GM19397 (cell line): ENCODE measurements at regions not wholly inside any gene's neighbourhood (a gene's known extent, or its start where the extent isn't known, plus 50 kb on each side); places are given as distances from the start of the nearest gene placed in this dataset.

Source experiments
- ATAC-seq: cut with Tn5 transposase; IDR thresholded peaks from one replicate; pipeline ENCODE4 v1.9.1; 2021; ENCODE audit warnings: mild to moderate bottlenecking, moderate library complexity; ENCODE audit not compliant: unreplicated experiment

GRCh38 chr1:188889166-188889565, 1588.5 kb downstream of the BRINP3 start:
- ATAC-seq, result no peak

- no peak for ATAC-seq
Observed at GRCh38 chr1:188891958-188892357, 1585.7 kb downstream of the BRINP3 start.

- ATAC-seq, result no peak
Observed at GRCh38 chr1:188895611-188896010, 1582.1 kb downstream of the BRINP3 start.

GRCh38 chr1:188903241-188903640, 1574.4 kb downstream of the BRINP3 start:
- no peak for ATAC-seq

- ATAC-seq, result no peak
Observed at GRCh38 chr1:188904201-188904600, 1573.5 kb downstream of the BRINP3 start.

- ATAC-seq, result no peak
Observed at GRCh38 chr1:188906921-188907641, 1570.6 kb downstream of the BRINP3 start.

GRCh38 chr1:188930382-188930781, 1547.3 kb downstream of the BRINP3 start:
- no peak for ATAC-seq

GRCh38 chr1:188931506-188931905, 1546.2 kb downstream of the BRINP3 start:
- no peak for ATAC-seq

GRCh38 chr1:188937965-188938551, 1539.6 kb downstream of the BRINP3 start:
- ATAC-seq, result no peak

- ATAC-seq, result no peak
Observed at GRCh38 chr1:188941986-188942385, 1535.7 kb downstream of the BRINP3 start.

- no peak for ATAC-seq
Observed at GRCh38 chr1:188949701-188950100, 1528.0 kb downstream of the BRINP3 start.

GRCh38 chr1:188958461-188959115, 1519.1 kb downstream of the BRINP3 start:
- ATAC-seq, result no peak

- ATAC-seq, result no peak
Observed at GRCh38 chr1:188986745-188987417, 1490.8 kb downstream of the BRINP3 start.

- no peak for ATAC-seq
Observed at GRCh38 chr1:188988589-188988988, 1489.1 kb downstream of the BRINP3 start.

GRCh38 chr1:188991221-188991930, 1486.3 kb downstream of the BRINP3 start:
- ATAC-seq, result no peak

- no peak for ATAC-seq
Observed at GRCh38 chr1:189007824-189008223, 1469.8 kb downstream of the BRINP3 start.

- ATAC-seq, result no peak
Observed at GRCh38 chr1:189021577-189021976, 1456.1 kb downstream of the BRINP3 start.

- no peak for ATAC-seq
Observed at GRCh38 chr1:189022015-189022414, 1455.6 kb downstream of the BRINP3 start.

GRCh38 chr1:189027512-189027911, 1450.2 kb downstream of the BRINP3 start:
- ATAC-seq, result no peak

- no peak for ATAC-seq
Observed at GRCh38 chr1:189033169-189033568, 1444.5 kb downstream of the BRINP3 start.

- ATAC-seq, result no peak
Observed at GRCh38 chr1:189036628-189037027, 1441.0 kb downstream of the BRINP3 start.
